ENCODE measurements at regions not wholly inside any gene's neighbourhood (a gene's known extent, or its start where the extent isn't known, plus 50 kb on each side); places are given as distances from the start of the nearest gene placed in this dataset.

DNA sequence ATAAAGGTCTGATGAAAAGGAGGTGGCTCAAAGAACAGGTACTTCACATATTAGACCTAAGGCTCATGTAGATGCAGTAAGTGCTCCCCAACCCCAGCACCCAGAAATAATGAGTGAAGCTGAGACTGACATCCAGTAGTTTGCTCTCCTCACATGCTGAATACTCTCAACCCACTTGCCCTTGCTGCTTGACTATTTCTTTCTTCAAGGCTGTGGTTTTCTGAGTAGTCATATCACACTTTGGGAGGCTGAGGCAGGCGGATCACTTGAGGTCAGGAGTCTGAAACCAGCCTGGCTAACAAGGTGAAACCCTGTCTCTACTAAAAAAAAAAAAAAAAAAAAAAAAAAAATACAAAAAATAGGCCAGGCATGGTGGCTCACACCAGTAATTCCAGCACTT lies 51.5 kb upstream of the PRPS1 start:
- no peak for DNase-seq (ENCODE audit: low spot score)
- Histone ChIP-seq H3K4me3 (ENCODE audit: low read depth, low read length, poor library complexity, severe bottlenecking) (no peak overlapping the region), H2AFZ (ENCODE audit: low read length) (no peak overlapping the region), H3K9me3 (ENCODE audit: low read length) (no peaks in the 10 kb centered on the region), H4K20me1 (ENCODE audit: insufficient read depth, low read length) (no peaks in the 10 kb centered on the region), H3K79me2 (ENCODE audit: insufficient read depth, low read depth, low read length) (no peaks in the 10 kb centered on the region), H3K36me3 (ENCODE audit: insufficient read depth, low read length) (peaks cover 34% of the 10 kb centered on the region), H3K9me2 (ENCODE audit: insufficient read depth, low read length) (no peaks in the 10 kb centered on the region), H3K4me2 (ENCODE audit: low read length) (no peak overlapping the region), H3K27ac (ENCODE audit: low read depth, low read length, poor library complexity, severe bottlenecking) (no peak overlapping the region), H3K4me1 (ENCODE audit: insufficient read depth, low read length, poor library complexity, severe bottlenecking) (no peaks in the 10 kb centered on the region)
- BruUV-seq (replicated peaks) = no TSS peak
- intact Hi-C loops (cut with micrococcal nuclease; ENCODE audit: unreplicated experiment) = no loop called here
- POLR2A ChIA-PET = interaction anchor here (0.7 kb wide), 1 partner anchor 95 kb away, joined by 6 read pairs; no protein-coding TSS in a partner anchor
- no peak for TF ChIP-seq EZH2phosphoT487 (IDR thresholded peaks at IDR 0.05; ENCODE audit: borderline replicate concordance, low read depth, low read length)
- TF ChIP-seq, protein P1, sequence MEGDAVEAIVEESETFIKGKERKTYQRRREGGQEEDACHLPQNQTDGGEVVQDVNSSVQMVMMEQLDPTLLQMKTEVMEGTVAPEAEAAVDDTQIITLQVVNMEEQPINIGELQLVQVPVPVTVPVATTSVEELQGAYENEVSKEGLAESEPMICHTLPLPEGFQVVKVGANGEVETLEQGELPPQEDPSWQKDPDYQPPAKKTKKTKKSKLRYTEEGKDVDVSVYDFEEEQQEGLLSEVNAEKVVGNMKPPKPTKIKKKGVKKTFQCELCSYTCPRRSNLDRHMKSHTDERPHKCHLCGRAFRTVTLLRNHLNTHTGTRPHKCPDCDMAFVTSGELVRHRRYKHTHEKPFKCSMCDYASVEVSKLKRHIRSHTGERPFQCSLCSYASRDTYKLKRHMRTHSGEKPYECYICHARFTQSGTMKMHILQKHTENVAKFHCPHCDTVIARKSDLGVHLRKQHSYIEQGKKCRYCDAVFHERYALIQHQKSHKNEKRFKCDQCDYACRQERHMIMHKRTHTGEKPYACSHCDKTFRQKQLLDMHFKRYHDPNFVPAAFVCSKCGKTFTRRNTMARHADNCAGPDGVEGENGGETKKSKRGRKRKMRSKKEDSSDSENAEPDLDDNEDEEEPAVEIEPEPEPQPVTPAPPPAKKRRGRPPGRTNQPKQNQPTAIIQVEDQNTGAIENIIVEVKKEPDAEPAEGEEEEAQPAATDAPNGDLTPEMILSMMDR (conservative IDR thresholded peaks at IDR 0.05; ENCODE audit: low read length) = no peak
- CTCF ChIA-PET (ENCODE audit: unreplicated experiment) = no interaction called here

- Histone ChIP-seq H3K4me1 (ENCODE audit: insufficient read depth, low read length, poor library complexity, severe bottlenecking) (no peaks in the 10 kb centered on the region), H3K36me3 (ENCODE audit: insufficient read depth, low read length) (peaks cover 34% of the 10 kb centered on the region), H3K9me3 (ENCODE audit: low read length) (no peaks in the 10 kb centered on the region), H3K79me2 (ENCODE audit: insufficient read depth, low read depth, low read length) (no peaks in the 10 kb centered on the region), H3K9me2 (ENCODE audit: insufficient read depth, low read length) (no peaks in the 10 kb centered on the region), H3K4me2 (ENCODE audit: low read length) (no peak overlapping the region), H4K20me1 (ENCODE audit: insufficient read depth, low read length) (no peaks in the 10 kb centered on the region), H3K27ac (ENCODE audit: low read depth, low read length, poor library complexity, severe bottlenecking) (no peak overlapping the region), H2AFZ (ENCODE audit: low read length) (no peak overlapping the region), H3K4me3 (ENCODE audit: low read depth, low read length, poor library complexity, severe bottlenecking) (no peak overlapping the region)
- intact Hi-C loops (cut with micrococcal nuclease; ENCODE audit: unreplicated experiment) = no loop called here
- ChIA-PET CTCF (ENCODE audit: unreplicated experiment) (interaction anchor here (0.6 kb wide), 1 partner anchor 127 kb away, joined by 4 read pairs; no protein-coding TSS in a partner anchor), POLR2A (no interaction called here)
- BruUV-seq (replicated peaks) = no TSS peak
- no peak for TF ChIP-seq EZH2phosphoT487 (IDR thresholded peaks at IDR 0.05; ENCODE audit: borderline replicate concordance, low read depth, low read length)
- TF ChIP-seq, protein P1 (conservative IDR thresholded peaks at IDR 0.05; ENCODE audit: low read length) = no peak
- no peak for DNase-seq (ENCODE audit: low spot score)
Measured at GRCh38 chrX:107577933-107578332, 50.4 kb upstream of the PRPS1 start.
